Mesothelial cell of epicardium (in vitro differentiated cells): ENCODE measurements at regions not wholly inside any gene's neighbourhood (a gene's known extent, or its start where the extent isn't known, plus 50 kb on each side); places are given as distances from the start of the nearest gene placed in this dataset.

Experiments
- DNase-seq, 2 experiments: peaks; one replicate each; pipeline ENCODE4 v3.0.0; 2021; ENCODE audit warnings: low spot score in 2 of 2; ENCODE audit not compliant: unreplicated experiment in 2 of 2
- H3K27ac Mint-ChIP-seq: 2 replicates; pipeline ENCODE4 v1.8.0; 2021; ENCODE audit warnings: mixed read lengths
- H3K27me3 Mint-ChIP-seq: 2 replicates; pipeline ENCODE4 v1.8.0; 2021; ENCODE audit warnings: low read depth, mixed read lengths
- H3K36me3 Mint-ChIP-seq: 2 replicates; pipeline ENCODE4 v1.8.0; 2021; ENCODE audit warnings: mixed read lengths
- H3K4me1 Mint-ChIP-seq: 2 replicates; pipeline ENCODE4 v1.8.0; 2021; ENCODE audit warnings: mixed read lengths
- H3K4me3 Mint-ChIP-seq: 2 replicates; pipeline ENCODE4 v1.8.0; 2021; ENCODE audit warnings: mild to moderate bottlenecking, moderate library complexity, mixed read lengths
- H3K9me3 Mint-ChIP-seq: 2 replicates; pipeline ENCODE4 v1.8.0; 2021; ENCODE audit warnings: mixed read lengths
- CTCF ChIP-seq: fragments of 200-600 bp; sonication (generic); IDR thresholded peaks from one replicate; pipeline ENCODE4 v1.5.0; 2021; ENCODE audit warnings: antibody characterized with exemption; ENCODE audit not compliant: unreplicated experiment

DNA sequence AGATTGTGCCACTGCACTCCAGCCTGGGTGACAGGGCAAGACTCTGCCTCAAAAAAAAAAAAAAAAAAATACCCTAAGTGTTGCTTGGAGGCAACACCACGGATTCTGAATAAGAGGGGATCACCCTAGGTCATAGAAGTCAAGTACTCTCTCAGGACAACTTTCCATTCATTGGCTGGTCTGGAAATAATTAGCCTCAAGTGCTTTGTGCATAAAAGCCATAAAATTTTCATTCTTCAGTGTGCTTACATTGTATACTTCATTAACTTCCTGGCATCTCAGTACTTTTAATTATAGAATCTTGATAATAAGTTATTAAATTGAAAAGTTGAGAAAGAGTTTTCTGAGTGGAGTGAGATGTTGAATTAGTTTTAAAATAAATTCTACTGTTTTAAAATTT lies 876.1 kb upstream of the FAM98A start:
- H3K27ac Mint-ChIP-seq = no peak overlapping the region
- no peaks in the 10 kb centered on the region for H3K4me1 Mint-ChIP-seq
- peaks cover 13% of the 10 kb centered on the region for H3K9me3 Mint-ChIP-seq
- no peaks in the 10 kb centered on the region for H3K27me3 Mint-ChIP-seq
- no peak for TF ChIP-seq CTCF
- H3K36me3 Mint-ChIP-seq = no peaks in the 10 kb centered on the region
- H3K4me3 Mint-ChIP-seq = no peak overlapping the region
- DNase-seq = no peak

GRCh38 chr2:34474646-34475045 lies 875.5 kb upstream of the FAM98A start:
- TF ChIP-seq CTCF = no peak
- H3K9me3 Mint-ChIP-seq = peaks cover 18% of the 10 kb centered on the region
- no peak overlapping the region for H3K4me3 Mint-ChIP-seq
- no peaks in the 10 kb centered on the region for H3K4me1 Mint-ChIP-seq
- DNase-seq = no peak
- no peak overlapping the region for H3K27ac Mint-ChIP-seq
- H3K36me3 Mint-ChIP-seq = no peaks in the 10 kb centered on the region
- H3K27me3 Mint-ChIP-seq = no peaks in the 10 kb centered on the region

DNA sequence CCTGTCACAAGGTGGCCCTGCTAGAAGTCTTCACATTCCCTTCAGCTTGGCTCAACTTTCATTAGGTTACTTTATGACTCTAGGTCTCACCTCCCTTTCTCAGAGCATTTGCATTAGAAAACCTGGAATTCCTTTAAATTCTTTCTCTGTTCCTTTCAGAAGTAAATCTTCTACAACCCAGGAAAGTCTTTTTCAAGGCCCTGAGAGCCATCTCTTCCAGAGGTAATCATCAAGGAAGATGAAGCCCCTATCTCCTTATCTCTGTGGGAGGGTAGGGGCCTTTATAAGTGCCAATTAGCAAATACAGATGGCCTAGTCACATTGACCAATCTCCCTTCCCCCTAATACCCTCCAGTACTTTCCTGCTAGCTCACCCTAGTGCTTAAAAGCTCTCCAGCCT lies 848.0 kb upstream of the FAM98A start:
- no peak overlapping the region for H3K4me3 Mint-ChIP-seq
- no peaks in the 10 kb centered on the region for H3K36me3 Mint-ChIP-seq
- H3K9me3 Mint-ChIP-seq = peaks cover 26% of the 10 kb centered on the region
- H3K27ac Mint-ChIP-seq = no peak overlapping the region
- TF ChIP-seq CTCF = no peak
- no peaks in the 10 kb centered on the region for H3K27me3 Mint-ChIP-seq
- no peak for DNase-seq
- H3K4me1 Mint-ChIP-seq = no peaks in the 10 kb centered on the region

- H3K27me3 Mint-ChIP-seq = no peaks in the 10 kb centered on the region
- H3K9me3 Mint-ChIP-seq = peaks cover 62% of the 10 kb centered on the region
- no peaks in the 10 kb centered on the region for H3K4me1 Mint-ChIP-seq
- DNase-seq = no peak
- H3K4me3 Mint-ChIP-seq = no peak overlapping the region
- TF ChIP-seq CTCF = no peak
- no peaks in the 10 kb centered on the region for H3K36me3 Mint-ChIP-seq
- no peak overlapping the region for H3K27ac Mint-ChIP-seq
These were observed 824.2 kb upstream of the FAM98A start for GRCh38 chr2:34423301-34423700.

DNA sequence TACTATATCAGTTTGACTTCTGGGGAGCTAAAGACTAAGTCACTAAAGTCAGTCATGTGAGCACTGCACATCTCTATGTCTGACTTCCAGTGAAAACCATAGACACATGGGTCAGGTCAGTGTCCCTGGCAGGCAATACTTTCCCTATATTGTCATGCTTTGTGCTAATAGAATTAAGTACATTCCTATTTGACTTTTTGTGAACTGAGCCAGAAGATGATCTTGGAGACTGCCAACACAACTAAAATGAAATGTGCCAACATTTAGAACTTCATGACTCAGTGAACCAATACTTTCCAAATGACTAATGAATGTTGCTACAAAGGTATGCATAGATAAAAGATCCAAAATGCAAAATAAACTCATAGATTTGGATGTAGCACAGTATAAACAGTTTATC lies 820.8 kb upstream of the FAM98A start:
- H3K4me3 Mint-ChIP-seq = no peak overlapping the region
- H3K9me3 Mint-ChIP-seq = peaks cover 45% of the 10 kb centered on the region
- no peaks in the 10 kb centered on the region for H3K36me3 Mint-ChIP-seq
- no peaks in the 10 kb centered on the region for H3K27me3 Mint-ChIP-seq
- H3K27ac Mint-ChIP-seq = no peak overlapping the region
- TF ChIP-seq CTCF = no peak
- no peaks in the 10 kb centered on the region for H3K4me1 Mint-ChIP-seq
- DNase-seq = no peak

DNA sequence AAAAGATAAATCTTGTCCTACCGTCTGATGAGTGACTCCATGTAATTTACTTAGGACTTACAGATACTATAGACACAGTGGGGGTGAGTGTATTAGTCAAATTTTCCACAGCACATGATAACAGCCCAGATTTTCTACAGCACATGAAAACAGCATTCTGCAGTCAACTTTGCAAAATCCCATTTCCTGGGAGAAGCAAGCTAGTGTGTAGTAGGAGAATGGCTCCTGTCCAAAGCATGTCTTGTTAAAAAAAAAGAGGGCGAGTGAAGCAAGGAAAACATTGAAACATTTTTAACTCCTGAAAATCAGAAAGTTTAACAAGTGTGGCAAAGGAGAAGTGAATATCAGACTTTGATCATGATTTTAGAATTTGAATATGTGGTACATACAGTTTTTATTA lies 817.8 kb upstream of the FAM98A start:
- Mint-ChIP-seq H3K4me3 (no peak overlapping the region), H3K27me3 (no peaks in the 10 kb centered on the region)
- no peak for DNase-seq

More for the DNA sequence above, 817.8 kb upstream of the FAM98A start:
- TF ChIP-seq CTCF = no peak
- peaks cover 23% of the 10 kb centered on the region for H3K9me3 Mint-ChIP-seq
- no peaks in the 10 kb centered on the region for H3K4me1 Mint-ChIP-seq
- H3K36me3 Mint-ChIP-seq = no peaks in the 10 kb centered on the region
- H3K27ac Mint-ChIP-seq = no peak overlapping the region
